Panc1 (cell line): ENCODE measurements at regions not wholly inside any gene's neighbourhood (a gene's known extent, or its start where the extent isn't known, plus 50 kb on each side); places are given as distances from the start of the nearest gene placed in this dataset.

Experiments
- ATAC-seq: fragments of 200-7000 bp; cut with Tn5 transposase; 2 replicates; pipeline ENCODE4 v1.9.1; 2020; ENCODE audit warnings: mild to moderate bottlenecking, moderate library complexity
- BruUV-seq: library from RNA; stranded (reverse); fragments of 400-500 nt; replicated peaks from 2 replicates; lab custom pipeline; 2021; lab: Mats Ljungman, UMichigan
- CTCF ChIA-PET: fragments of 300-600 bp; sonication (Branson Sonifier 250); formaldehyde crosslinking; loops from one replicate; lab custom pipeline; 2022; ENCODE audit warnings: antibody characterized with exemption; lab: Charles Lee
- POLR2A ChIA-PET: fragments of 300-600 bp; sonication (Branson Sonifier 250); formaldehyde crosslinking; loops from one replicate; lab custom pipeline; 2022; ENCODE audit warnings: antibody characterized with exemption; lab: Charles Lee
- DNase-seq: peaks from one replicate; pipeline ENCODE4 v3.0.0-alpha.2; 2010; ENCODE audit warnings: low read depth, low spot score
- H3K27ac ChIP-seq: 2 replicates; pipeline ENCODE4 v1.5.1; 2011; ENCODE audit warnings: mild to moderate bottlenecking, low read length, inconsistent platforms
- H3K27me3 ChIP-seq: fragments of 200-500 bp; sonication (Bioruptor generic); 2 replicates; pipeline ENCODE4 v1.6.0; 2014; ENCODE audit warnings: low read length, inconsistent platforms; ENCODE audit not compliant: control insufficient read depth, insufficient read depth
- H3K36me3 ChIP-seq: fragments of 200-500 bp; sonication (Bioruptor generic); 2 replicates; pipeline ENCODE4 v1.5.1; 2014; ENCODE audit warnings: inconsistent platforms, mild to moderate bottlenecking, low read length, moderate library complexity; ENCODE audit not compliant: control insufficient read depth, insufficient read depth
- H3K4me1 ChIP-seq: 2 replicates; pipeline ENCODE4 v1.5.1; 2011; ENCODE audit warnings: inconsistent platforms, mild to moderate bottlenecking, low read length, moderate library complexity; ENCODE audit not compliant: control insufficient read depth, insufficient read depth
- H3K4me3 ChIP-seq, 2 experiments: 2 replicates each; pipeline ENCODE4 v1.5.1; 2011 to 2012; ENCODE audit warnings: low read depth in 2 of 2, low read length in 2 of 2, mild to moderate bottlenecking in 2 of 2, inconsistent platforms in 1 of 2, moderate library complexity in 1 of 2
- H3K9me3 ChIP-seq: fragments of 200-500 bp; sonication (Bioruptor generic); 2 replicates; pipeline ENCODE4 v1.5.1; 2014; ENCODE audit warnings: low read depth, mild to moderate bottlenecking, inconsistent platforms, low read length, moderate library complexity; ENCODE audit not compliant: control insufficient read depth, insufficient read depth
- POLR2AphosphoS5 ChIP-seq: IDR thresholded peaks from 2 replicates; pipeline ENCODE4 v1.6.1; 2012; ENCODE audit warnings: mild to moderate bottlenecking, low read depth, low read length, moderate library complexity
- SIN3A ChIP-seq: IDR thresholded peaks from 2 replicates; pipeline ENCODE4 v1.6.1; 2012; ENCODE audit warnings: low read depth, mild to moderate bottlenecking, low read length, moderate library complexity, borderline replicate concordance; ENCODE audit not compliant: insufficient read depth
- TCF7L2 ChIP-seq: IDR thresholded peaks from 2 replicates; pipeline ENCODE4 v1.6.1; 2011; ENCODE audit warnings: mild to moderate bottlenecking, low read depth, low read length, inconsistent platforms
- in situ Hi-C: cut with HindIII; loops from 2 replicates; pipeline ENCODE4 v1.10.0; 2016; ENCODE audit warnings: low sequenced_read_pairs, low pct_unique_long_range_greater_than_20kb
- intact Hi-C: fragments of 100-400 bp; cut with micrococcal nuclease; formaldehyde crosslinking; loops from one replicate; pipeline ENCODE4 v1.10.0; 2022; ENCODE audit not compliant: unreplicated experiment
- TF ChIP-seq, protein P1 (sequence below): fragments of 450-650 bp; IDR thresholded peaks from 2 replicates; pipeline ENCODE4 v1.5.1; 2017; ENCODE audit warnings: mild to moderate bottlenecking
- TF ChIP-seq, protein P2 (sequence below), 2 experiments: IDR thresholded peaks; 2 replicates each; pipeline ENCODE4 v1.6.1; 2011 to 2012; ENCODE audit warnings: low read depth in 2 of 2, control low read depth in 1 of 2, low read length in 1 of 2, mild to moderate bottlenecking in 1 of 2, moderate library complexity in 1 of 2; ENCODE audit not compliant: insufficient read depth in 1 of 2

- no peak for DNase-seq
- intact Hi-C loops (no loop called here), in situ Hi-C loops (no loop called here)
- H3K27me3 ChIP-seq = 0 out of 2 replicates have a peak, but pooled peaks cover 2% of the 10 kb centered on the region
- ChIA-PET CTCF (no interaction called here), POLR2A (no interaction called here)
- H3K4me3 ChIP-seq = no peak overlapping the region
- ATAC-seq = no peak
- no peak for TF ChIP-seq TCF7L2
- TF ChIP-seq, protein P1, sequence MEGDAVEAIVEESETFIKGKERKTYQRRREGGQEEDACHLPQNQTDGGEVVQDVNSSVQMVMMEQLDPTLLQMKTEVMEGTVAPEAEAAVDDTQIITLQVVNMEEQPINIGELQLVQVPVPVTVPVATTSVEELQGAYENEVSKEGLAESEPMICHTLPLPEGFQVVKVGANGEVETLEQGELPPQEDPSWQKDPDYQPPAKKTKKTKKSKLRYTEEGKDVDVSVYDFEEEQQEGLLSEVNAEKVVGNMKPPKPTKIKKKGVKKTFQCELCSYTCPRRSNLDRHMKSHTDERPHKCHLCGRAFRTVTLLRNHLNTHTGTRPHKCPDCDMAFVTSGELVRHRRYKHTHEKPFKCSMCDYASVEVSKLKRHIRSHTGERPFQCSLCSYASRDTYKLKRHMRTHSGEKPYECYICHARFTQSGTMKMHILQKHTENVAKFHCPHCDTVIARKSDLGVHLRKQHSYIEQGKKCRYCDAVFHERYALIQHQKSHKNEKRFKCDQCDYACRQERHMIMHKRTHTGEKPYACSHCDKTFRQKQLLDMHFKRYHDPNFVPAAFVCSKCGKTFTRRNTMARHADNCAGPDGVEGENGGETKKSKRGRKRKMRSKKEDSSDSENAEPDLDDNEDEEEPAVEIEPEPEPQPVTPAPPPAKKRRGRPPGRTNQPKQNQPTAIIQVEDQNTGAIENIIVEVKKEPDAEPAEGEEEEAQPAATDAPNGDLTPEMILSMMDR = no peak
- BruUV-seq = no TSS peak
- H3K27ac ChIP-seq = no peak overlapping the region
- no peaks in the 10 kb centered on the region for H3K9me3 ChIP-seq
- H3K4me1 ChIP-seq = no peaks in the 10 kb centered on the region
- H3K36me3 ChIP-seq = no peaks in the 10 kb centered on the region
These were observed 212.3 kb upstream of the ATP5MC3 start for GRCh38 chr2:175393851-175394250.

DNA sequence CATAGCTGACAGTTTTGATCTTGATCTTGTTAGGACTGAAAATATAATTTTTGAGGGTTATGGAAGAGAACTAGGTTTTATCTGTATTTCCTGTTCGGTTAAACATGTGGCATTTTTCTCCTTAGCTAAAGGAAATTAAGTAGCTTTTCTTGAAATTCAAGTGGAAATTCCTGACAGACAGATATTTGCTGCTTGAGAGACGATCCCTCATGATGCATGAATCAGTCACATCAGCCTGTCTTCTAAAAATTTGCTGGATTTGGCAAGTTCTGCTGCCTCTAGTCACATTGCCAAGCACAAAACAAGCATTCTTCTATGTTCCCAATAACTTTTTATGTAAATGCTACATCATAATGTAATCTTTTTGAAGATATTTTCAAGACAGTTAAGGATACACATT lies 201.8 kb upstream of the ATP5MC3 start:
- Histone ChIP-seq H3K4me1 (no peaks in the 10 kb centered on the region), H3K4me3 (no peak overlapping the region), H3K27ac (no peak overlapping the region), H3K9me3 (no peaks in the 10 kb centered on the region), H3K27me3 (no peaks in the 10 kb centered on the region), H3K36me3 (no peaks in the 10 kb centered on the region; the same call in 1 of the 2 replicates)
- BruUV-seq = no TSS peak
- POLR2A ChIA-PET = no interaction called here
- DNase-seq (no peak), ATAC-seq (no peak)
- TF ChIP-seq SIN3A (no peak), POLR2AphosphoS5 (no peak), TCF7L2 (no peak)
- TF ChIP-seq, protein P1 = no peak
- TF ChIP-seq, protein P2, sequence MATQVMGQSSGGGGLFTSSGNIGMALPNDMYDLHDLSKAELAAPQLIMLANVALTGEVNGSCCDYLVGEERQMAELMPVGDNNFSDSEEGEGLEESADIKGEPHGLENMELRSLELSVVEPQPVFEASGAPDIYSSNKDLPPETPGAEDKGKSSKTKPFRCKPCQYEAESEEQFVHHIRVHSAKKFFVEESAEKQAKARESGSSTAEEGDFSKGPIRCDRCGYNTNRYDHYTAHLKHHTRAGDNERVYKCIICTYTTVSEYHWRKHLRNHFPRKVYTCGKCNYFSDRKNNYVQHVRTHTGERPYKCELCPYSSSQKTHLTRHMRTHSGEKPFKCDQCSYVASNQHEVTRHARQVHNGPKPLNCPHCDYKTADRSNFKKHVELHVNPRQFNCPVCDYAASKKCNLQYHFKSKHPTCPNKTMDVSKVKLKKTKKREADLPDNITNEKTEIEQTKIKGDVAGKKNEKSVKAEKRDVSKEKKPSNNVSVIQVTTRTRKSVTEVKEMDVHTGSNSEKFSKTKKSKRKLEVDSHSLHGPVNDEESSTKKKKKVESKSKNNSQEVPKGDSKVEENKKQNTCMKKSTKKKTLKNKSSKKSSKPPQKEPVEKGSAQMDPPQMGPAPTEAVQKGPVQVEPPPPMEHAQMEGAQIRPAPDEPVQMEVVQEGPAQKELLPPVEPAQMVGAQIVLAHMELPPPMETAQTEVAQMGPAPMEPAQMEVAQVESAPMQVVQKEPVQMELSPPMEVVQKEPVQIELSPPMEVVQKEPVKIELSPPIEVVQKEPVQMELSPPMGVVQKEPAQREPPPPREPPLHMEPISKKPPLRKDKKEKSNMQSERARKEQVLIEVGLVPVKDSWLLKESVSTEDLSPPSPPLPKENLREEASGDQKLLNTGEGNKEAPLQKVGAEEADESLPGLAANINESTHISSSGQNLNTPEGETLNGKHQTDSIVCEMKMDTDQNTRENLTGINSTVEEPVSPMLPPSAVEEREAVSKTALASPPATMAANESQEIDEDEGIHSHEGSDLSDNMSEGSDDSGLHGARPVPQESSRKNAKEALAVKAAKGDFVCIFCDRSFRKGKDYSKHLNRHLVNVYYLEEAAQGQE (IDR thresholded peaks at IDR 0.05; ENCODE audit: insufficient read depth in 1 of 2, low read depth in 2 of 2, low read length in 1 of 2) = no peak
- CTCF ChIA-PET = no interaction called here
- in situ Hi-C loops (no loop called here), intact Hi-C loops (no loop called here)
